SK-N-SH (cell line): ENCODE measurements at regions not wholly inside any gene's neighbourhood (a gene's known extent, or its start where the extent isn't known, plus 50 kb on each side); places are given as distances from the start of the nearest gene placed in this dataset.

Experiments used
- CTCF ChIA-PET: fragments of 300-600, 350-600 bp; formaldehyde crosslinking; extraction: SDS; loops from one replicate; lab custom pipeline; 2021; lab: Yijun Ruan, JAX
- POLR2A ChIA-PET: fragments of 350-600 bp; sonication (Branson Sonifier 250); formaldehyde crosslinking; extraction: SDS; loops from one replicate; lab custom pipeline; 2020; ENCODE audit warnings: antibody characterized with exemption, inconsistent platforms; lab: Yijun Ruan, JAX
- DNase-seq: peaks from one replicate; pipeline ENCODE4 v3.0.0; 2012
- H2AFZ ChIP-seq: fragments of 200-600 bp; sonication (generic); 2 replicates; pipeline ENCODE4 v1.8.1; 2016; ENCODE audit warnings: antibody characterized with exemption, mild to moderate bottlenecking, low read depth
- H3F3A ChIP-seq: fragments of 200-600 bp; sonication (generic); replicated peaks from 2 replicates; pipeline ENCODE3; 2016; ENCODE audit warnings: antibody characterized with exemption, mild to moderate bottlenecking; ENCODE audit not compliant: insufficient read depth
- H3K27ac ChIP-seq, 2 experiments: fragments of 200-500 bp in 1 of 2; fragments of 200-600 bp in 1 of 2; sonication (Bioruptor generic) in 1 of 2; sonication (generic), shearing (Covaris generic) in 1 of 2; 2 replicates each; pipeline versions ENCODE4 v1.5.1 to v1.6.1; 2014 to 2016; ENCODE audit warnings: low read depth in 2 of 2, inconsistent platforms in 1 of 2, low read length in 1 of 2, mild to moderate bottlenecking in 1 of 2, mixed read lengths in 1 of 2
- H3K27me3 ChIP-seq: fragments of 200-600 bp; sonication (generic), shearing (Covaris generic); 2 replicates; pipeline ENCODE4 v1.6.1; 2016; ENCODE audit warnings: mixed run types; ENCODE audit not compliant: insufficient read depth
- H3K36me3 ChIP-seq, 2 experiments: fragments of 200-500 bp in 1 of 2; fragments of 200-600 bp in 1 of 2; sonication (Bioruptor generic) in 1 of 2; sonication (generic) in 1 of 2; replicated peaks in 1 of 2; 2 replicates each; pipeline versions ENCODE3 to v1.5.1; 2014 to 2016; ENCODE audit warnings: low read length in 1 of 2, mild to moderate bottlenecking in 1 of 2; ENCODE audit not compliant: insufficient read depth in 2 of 2, control insufficient read depth in 1 of 2
- H3K4me1 ChIP-seq, 2 experiments: fragments of 200-500 bp in 1 of 2; fragments of 200-600 bp in 1 of 2; sonication (Bioruptor generic) in 1 of 2; sonication (generic), shearing (Covaris generic) in 1 of 2; 2 replicates each; pipeline versions ENCODE4 v1.5.1 to v1.6.1; 2014 to 2016; ENCODE audit warnings: low read depth in 1 of 2, low read length in 1 of 2, mixed run types in 1 of 2; ENCODE audit not compliant: insufficient read depth in 2 of 2, control insufficient read depth in 1 of 2
- H3K4me2 ChIP-seq: fragments of 200-600 bp; sonication (generic), shearing (Covaris generic); 2 replicates; pipeline ENCODE4 v1.6.1; 2017; ENCODE audit warnings: mixed run types
- H3K4me3 ChIP-seq, 2 experiments: fragments of 200-500 bp in 1 of 2; fragments of 200-600 bp in 1 of 2; sonication (Bioruptor generic) in 1 of 2; sonication (generic), shearing (Covaris generic) in 1 of 2; 2 replicates each; pipeline versions ENCODE4 v1.5.1 to v1.8.1; 2014 to 2016; ENCODE audit warnings: low read depth in 2 of 2, inconsistent platforms in 1 of 2, low read length in 1 of 2, mild to moderate bottlenecking in 1 of 2, mixed read lengths in 1 of 2, moderate library complexity in 1 of 2
- H3K79me2 ChIP-seq: fragments of 200-600 bp; sonication (generic); 2 replicates; pipeline ENCODE4 v1.8.1; 2017; ENCODE audit warnings: mild to moderate bottlenecking; ENCODE audit not compliant: insufficient read depth
- H3K9ac ChIP-seq: fragments of 200-600 bp; sonication (generic); 2 replicates; pipeline ENCODE4 v1.6.1; 2017; ENCODE audit warnings: mixed run types
- H3K9me2 ChIP-seq: fragments of 200-600 bp; sonication (generic); 2 replicates; pipeline ENCODE4 v1.6.1; 2017; ENCODE audit warnings: mixed run types
- H3K9me3 ChIP-seq: fragments of 200-600 bp; sonication (generic); 2 replicates; pipeline ENCODE4 v1.6.1; 2017; ENCODE audit warnings: mixed run types, mild to moderate bottlenecking, moderate library complexity
- H4K20me1 ChIP-seq: fragments of 200-600 bp; sonication (generic); 2 replicates; pipeline ENCODE4 v1.6.1; 2017; ENCODE audit warnings: mild to moderate bottlenecking, mixed run types; ENCODE audit not compliant: insufficient read depth
- CTCF ChIP-seq: fragments of 200-600 bp; sonication (generic); IDR thresholded peaks from 2 replicates; pipeline ENCODE4 v1.6.1; 2017; ENCODE audit warnings: antibody characterized with exemption, mild to moderate bottlenecking, moderate library complexity
- ELF1 ChIP-seq: IDR thresholded peaks from 2 replicates; pipeline ENCODE4 v1.4.0; 2012
- FOSL2 ChIP-seq: IDR thresholded peaks from 2 replicates; pipeline ENCODE4 v1.4.0; 2012; ENCODE audit warnings: low read depth, mild to moderate bottlenecking, moderate library complexity, borderline replicate concordance
- FOXJ3 ChIP-seq: sonication (generic); formaldehyde crosslinking; IDR thresholded peaks from 2 replicates; pipeline ENCODE4 v1.5.1; 2020; ENCODE audit warnings: mild to moderate bottlenecking, missing genetic modification reagents
- FOXM1 ChIP-seq: IDR thresholded peaks from 2 replicates; pipeline ENCODE4 v1.4.0; 2012; ENCODE audit warnings: low read depth, mild to moderate bottlenecking
- GABPA ChIP-seq: IDR thresholded peaks from 2 replicates; pipeline ENCODE4 v1.4.0; 2012; ENCODE audit warnings: low read depth, mild to moderate bottlenecking
- IRF3 ChIP-seq: fragments of 150-350 bp; IDR thresholded peaks from 2 replicates; pipeline ENCODE4 v1.6.1; 2016; ENCODE audit warnings: mild to moderate bottlenecking, low read depth, low read length
- NFIC ChIP-seq: IDR thresholded peaks from 2 replicates; pipeline ENCODE4 v1.4.0; 2012; ENCODE audit warnings: borderline replicate concordance
- NRF1 ChIP-seq: IDR thresholded peaks from 2 replicates; pipeline ENCODE4 v1.6.1; 2012; ENCODE audit warnings: low read depth, mild to moderate bottlenecking, low read length
- PBX3 ChIP-seq: IDR thresholded peaks from 2 replicates; pipeline ENCODE4; 2012
- POLR2AphosphoS5 ChIP-seq: IDR thresholded peaks from 2 replicates; pipeline ENCODE4 v1.6.1; 2012; ENCODE audit warnings: low read depth, low read length
- REST ChIP-seq: IDR thresholded peaks from 2 replicates; pipeline ENCODE4 v1.6.1; 2012; ENCODE audit warnings: mild to moderate bottlenecking, low read depth, low read length, moderate library complexity
- RFX5 ChIP-seq: IDR thresholded peaks from 2 replicates; pipeline ENCODE4 v1.6.1; 2012; ENCODE audit warnings: mild to moderate bottlenecking, improper control_type of control experiment, low read length
- SMC3 ChIP-seq: IDR thresholded peaks from 2 replicates; pipeline ENCODE4 v1.6.1; 2012; ENCODE audit warnings: low read depth, low read length, improper control_type of control experiment
- TAF1 ChIP-seq: IDR thresholded peaks from 2 replicates; pipeline ENCODE4 v1.6.1; 2012; ENCODE audit warnings: low read depth, mild to moderate bottlenecking, low read length, moderate library complexity, borderline replicate concordance
- TCF12 ChIP-seq: IDR thresholded peaks from 2 replicates; pipeline ENCODE4 v1.4.0; 2012
- TEAD4 ChIP-seq: IDR thresholded peaks from 2 replicates; pipeline ENCODE4 v1.4.0; 2012; ENCODE audit warnings: mild to moderate bottlenecking, borderline replicate concordance; ENCODE audit not compliant: insufficient read depth
- YY1 ChIP-seq: IDR thresholded peaks from 2 replicates; pipeline ENCODE4 v1.4.0; 2012; ENCODE audit warnings: low read depth, mild to moderate bottlenecking
- WGBS: methylation state at CpG from one replicate; pipeline ENCODE4 v1.1.6; 2017; ENCODE audit warnings: low lambda C conversion rate; 5-methylcytosine and 5-hydroxymethylcytosine counted together

- no peak overlapping the region for H3K27ac ChIP-seq
- H3K36me3 ChIP-seq = no peaks in the 10 kb centered on the region
- ChIA-PET POLR2A (no interaction called here), CTCF (no interaction called here)
- H3K9me2 ChIP-seq = no peaks in the 10 kb centered on the region
- H3F3A ChIP-seq = no peaks in the 10 kb centered on the region
- H3K9me3 ChIP-seq = no peaks in the 10 kb centered on the region; the same call in 1 of the 2 replicates
- no peak overlapping the region for H3K4me2 ChIP-seq
- H3K27me3 ChIP-seq = no peaks in the 10 kb centered on the region
- DNase-seq = no peak
- no peak overlapping the region for H3K4me3 ChIP-seq
- H3K79me2 ChIP-seq = no peaks in the 10 kb centered on the region
- no peak overlapping the region for H2AFZ ChIP-seq
- no peaks in the 10 kb centered on the region for H3K4me1 ChIP-seq
- H3K9ac ChIP-seq = no peak overlapping the region
- H4K20me1 ChIP-seq = no peaks in the 10 kb centered on the region
- TF ChIP-seq IRF3 (no peak), TEAD4 (no peak), NFIC (no peak), RFX5 (no peak), PBX3 (no peak), TCF12 (no peak), YY1 (no peak), TAF1 (no peak), FOXM1 (no peak), SMC3 (no peak), ELF1 (no peak), FOXJ3 (no peak), FOSL2 (no peak), NRF1 (no peak), CTCF (no peak), REST (no peak), POLR2AphosphoS5 (no peak), GABPA (no peak)
- TF ChIP-seq, all 33 proteins: peak for 0
- WGBS = 67% methylated on average over 1 of the region's 1 CpG
Measured at GRCh38 chr5:166027582-166027981, 2263.9 kb upstream of the WWC1 start.
